GM12892 (cell line): ENCODE measurements at regions not wholly inside any gene's neighbourhood (a gene's known extent, or its start where the extent isn't known, plus 50 kb on each side); places are given as distances from the start of the nearest gene placed in this dataset.
"Not testable (repeated sequence)": the region's sequence is repeated elsewhere in the genome, so short reads cannot be mapped to it uniquely, and the experiment has no call there.

Source experiments
- POLR2A ChIP-seq: IDR thresholded peaks from 2 replicates; pipeline ENCODE4 v1.6.1; 2011; ENCODE audit warnings: low read depth, low read length, control low read depth
- POLR2AphosphoS5 ChIP-seq: IDR thresholded peaks from 2 replicates; pipeline ENCODE4 v1.6.1; 2011; ENCODE audit warnings: low read depth, low read length, control low read depth

GRCh38 chr6:170141061-170141460 lies 149.8 kb downstream of the DLL1 start:
- TF ChIP-seq POLR2AphosphoS5, POLR2A: not testable (repeated sequence)
